Hepatocyte (in vitro differentiated cells): ENCODE measurements at regions not wholly inside any gene's neighbourhood (a gene's known extent, or its start where the extent isn't known, plus 50 kb on each side); places are given as distances from the start of the nearest gene placed in this dataset.

Source experiments
- CTCF ChIP-seq: fragments of 200-600 bp; sonication (generic); IDR thresholded peaks from 2 replicates; pipeline ENCODE4 v1.5.1; 2016; ENCODE audit warnings: antibody characterized with exemption, mild to moderate bottlenecking; ENCODE audit not compliant: poor library complexity
- EZH2 ChIP-seq: fragments of 200-600 bp; sonication (generic); IDR thresholded peaks from 2 replicates; pipeline ENCODE4 v1.6.1; 2016; ENCODE audit warnings: antibody characterized with exemption, mild to moderate bottlenecking, borderline replicate concordance
- EZH2phosphoT487 ChIP-seq: fragments of 200-600 bp; sonication (generic); IDR thresholded peaks from one replicate; pipeline ENCODE4 v1.6.1; 2018; ENCODE audit warnings: antibody characterized with exemption, mild to moderate bottlenecking, low read depth, moderate library complexity; ENCODE audit not compliant: unreplicated experiment, severe bottlenecking

DNA sequence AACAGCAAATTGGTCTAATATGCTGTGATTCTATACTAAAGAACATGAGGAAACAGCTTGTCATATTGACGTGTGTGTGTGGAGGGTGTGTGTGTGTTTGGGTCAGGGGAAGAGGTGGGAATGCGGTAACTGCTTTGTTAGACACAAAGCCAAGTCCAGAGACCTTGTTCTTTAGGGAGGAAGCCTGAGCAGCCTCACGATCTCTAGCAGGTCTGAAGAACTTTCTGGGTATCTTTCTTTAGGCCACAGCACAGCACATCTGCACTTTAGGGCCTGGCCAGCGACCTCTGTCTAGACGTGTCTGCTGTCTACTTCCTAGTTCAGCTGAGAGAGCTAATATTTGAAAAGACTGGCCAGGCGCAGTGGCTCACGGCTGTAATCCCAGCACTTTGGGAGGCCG is 220.0 kb upstream of the TPRG1 start:
- TF ChIP-seq EZH2 (no peak), CTCF (no peak), EZH2phosphoT487 (no peak)
